Osteocyte (in vitro differentiated cells): ENCODE measurements at regions not wholly inside any gene's neighbourhood (a gene's known extent, or its start where the extent isn't known, plus 50 kb on each side); places are given as distances from the start of the nearest gene placed in this dataset.

Experiments
- DNase-seq: peaks from one replicate; pipeline ENCODE4 v3.0.0; 2021; ENCODE audit warnings: mixed read lengths; ENCODE audit not compliant: unreplicated experiment; ENCODE audit errors: extremely low spot score
- H3K27ac Mint-ChIP-seq: one replicate; pipeline ENCODE4 v1.8.0; 2021; ENCODE audit warnings: mild to moderate bottlenecking, mixed read lengths; ENCODE audit not compliant: unreplicated experiment
- H3K27me3 Mint-ChIP-seq: one replicate; pipeline ENCODE4 v1.8.0; 2021; ENCODE audit warnings: mixed read lengths; ENCODE audit not compliant: unreplicated experiment
- H3K36me3 Mint-ChIP-seq: one replicate; pipeline ENCODE4 v1.8.0; 2021; ENCODE audit warnings: mixed read lengths; ENCODE audit not compliant: unreplicated experiment
- H3K4me1 Mint-ChIP-seq: one replicate; pipeline ENCODE4 v1.8.0; 2021; ENCODE audit warnings: mixed read lengths; ENCODE audit not compliant: unreplicated experiment
- H3K4me3 Mint-ChIP-seq: one replicate; pipeline ENCODE4 v1.8.0; 2021; ENCODE audit warnings: mild to moderate bottlenecking, moderate library complexity, mixed read lengths; ENCODE audit not compliant: unreplicated experiment
- H3K9me3 Mint-ChIP-seq: one replicate; pipeline ENCODE4 v1.8.0; 2021; ENCODE audit warnings: mixed read lengths; ENCODE audit not compliant: unreplicated experiment
- TF ChIP-seq, protein P1 (sequence below): fragments of 200-600 bp; sonication (generic); IDR thresholded peaks from 2 replicates; pipeline ENCODE4 v1.5.0; 2021; ENCODE audit warnings: antibody characterized with exemption, mild to moderate bottlenecking, moderate library complexity

DNA sequence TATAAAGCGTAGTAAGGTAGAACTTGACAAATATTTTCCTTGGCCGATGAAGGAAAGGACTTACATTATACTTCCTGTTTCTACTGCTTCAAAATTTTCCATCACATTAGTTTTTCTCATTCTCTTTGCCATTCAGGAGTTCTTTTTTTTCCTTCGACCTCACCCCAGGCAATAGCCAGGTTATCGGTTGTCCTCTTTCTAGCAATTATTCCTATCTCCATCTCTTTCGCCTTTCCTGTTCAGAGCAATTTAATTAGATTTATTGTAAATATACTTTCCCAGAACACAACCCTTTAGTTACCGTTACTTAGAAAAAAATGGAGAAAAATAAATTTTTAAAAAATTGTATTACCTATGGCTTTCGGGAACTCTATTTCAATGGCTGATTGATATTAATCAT lies 205.2 kb downstream of the KCNJ2 start:
- H3K9me3 Mint-ChIP-seq: no peaks in the 10 kb centered on the region
- no peak for DNase-seq
- no peaks in the 10 kb centered on the region for H3K36me3 Mint-ChIP-seq
- H3K4me1 Mint-ChIP-seq: no peaks in the 10 kb centered on the region
- no peak overlapping the region for H3K27ac Mint-ChIP-seq
- no peak overlapping the region for H3K4me3 Mint-ChIP-seq
- peaks cover 12% of the 10 kb centered on the region for H3K27me3 Mint-ChIP-seq
- TF ChIP-seq, protein P1, sequence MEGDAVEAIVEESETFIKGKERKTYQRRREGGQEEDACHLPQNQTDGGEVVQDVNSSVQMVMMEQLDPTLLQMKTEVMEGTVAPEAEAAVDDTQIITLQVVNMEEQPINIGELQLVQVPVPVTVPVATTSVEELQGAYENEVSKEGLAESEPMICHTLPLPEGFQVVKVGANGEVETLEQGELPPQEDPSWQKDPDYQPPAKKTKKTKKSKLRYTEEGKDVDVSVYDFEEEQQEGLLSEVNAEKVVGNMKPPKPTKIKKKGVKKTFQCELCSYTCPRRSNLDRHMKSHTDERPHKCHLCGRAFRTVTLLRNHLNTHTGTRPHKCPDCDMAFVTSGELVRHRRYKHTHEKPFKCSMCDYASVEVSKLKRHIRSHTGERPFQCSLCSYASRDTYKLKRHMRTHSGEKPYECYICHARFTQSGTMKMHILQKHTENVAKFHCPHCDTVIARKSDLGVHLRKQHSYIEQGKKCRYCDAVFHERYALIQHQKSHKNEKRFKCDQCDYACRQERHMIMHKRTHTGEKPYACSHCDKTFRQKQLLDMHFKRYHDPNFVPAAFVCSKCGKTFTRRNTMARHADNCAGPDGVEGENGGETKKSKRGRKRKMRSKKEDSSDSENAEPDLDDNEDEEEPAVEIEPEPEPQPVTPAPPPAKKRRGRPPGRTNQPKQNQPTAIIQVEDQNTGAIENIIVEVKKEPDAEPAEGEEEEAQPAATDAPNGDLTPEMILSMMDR: no peak

DNA sequence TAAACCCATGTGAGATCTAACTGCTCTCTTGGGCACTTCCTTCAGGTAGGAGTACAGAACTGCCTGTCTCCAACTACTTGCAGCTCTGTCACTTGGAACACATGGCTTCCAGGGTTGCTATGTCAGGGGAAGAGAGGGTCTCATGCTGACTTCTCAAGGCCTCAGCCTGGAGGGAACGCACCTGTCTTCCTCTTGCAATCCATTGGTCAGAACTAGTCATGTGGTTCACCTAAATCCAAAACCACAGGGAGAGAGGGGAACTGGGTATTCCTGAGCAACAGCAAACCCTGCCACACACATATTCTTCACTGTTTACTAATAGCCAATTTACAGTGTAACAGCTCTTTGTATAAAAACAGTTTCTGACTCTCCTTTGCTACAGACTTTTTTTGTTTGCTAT lies 206.1 kb downstream of the KCNJ2 start:
- peaks cover 12% of the 10 kb centered on the region for H3K27me3 Mint-ChIP-seq
- no peak overlapping the region for H3K27ac Mint-ChIP-seq
- H3K4me3 Mint-ChIP-seq: no peak overlapping the region
- no peaks in the 10 kb centered on the region for H3K36me3 Mint-ChIP-seq
- H3K4me1 Mint-ChIP-seq: no peaks in the 10 kb centered on the region
- H3K9me3 Mint-ChIP-seq: no peaks in the 10 kb centered on the region
- TF ChIP-seq, protein P1: no peak
- no peak for DNase-seq

DNA sequence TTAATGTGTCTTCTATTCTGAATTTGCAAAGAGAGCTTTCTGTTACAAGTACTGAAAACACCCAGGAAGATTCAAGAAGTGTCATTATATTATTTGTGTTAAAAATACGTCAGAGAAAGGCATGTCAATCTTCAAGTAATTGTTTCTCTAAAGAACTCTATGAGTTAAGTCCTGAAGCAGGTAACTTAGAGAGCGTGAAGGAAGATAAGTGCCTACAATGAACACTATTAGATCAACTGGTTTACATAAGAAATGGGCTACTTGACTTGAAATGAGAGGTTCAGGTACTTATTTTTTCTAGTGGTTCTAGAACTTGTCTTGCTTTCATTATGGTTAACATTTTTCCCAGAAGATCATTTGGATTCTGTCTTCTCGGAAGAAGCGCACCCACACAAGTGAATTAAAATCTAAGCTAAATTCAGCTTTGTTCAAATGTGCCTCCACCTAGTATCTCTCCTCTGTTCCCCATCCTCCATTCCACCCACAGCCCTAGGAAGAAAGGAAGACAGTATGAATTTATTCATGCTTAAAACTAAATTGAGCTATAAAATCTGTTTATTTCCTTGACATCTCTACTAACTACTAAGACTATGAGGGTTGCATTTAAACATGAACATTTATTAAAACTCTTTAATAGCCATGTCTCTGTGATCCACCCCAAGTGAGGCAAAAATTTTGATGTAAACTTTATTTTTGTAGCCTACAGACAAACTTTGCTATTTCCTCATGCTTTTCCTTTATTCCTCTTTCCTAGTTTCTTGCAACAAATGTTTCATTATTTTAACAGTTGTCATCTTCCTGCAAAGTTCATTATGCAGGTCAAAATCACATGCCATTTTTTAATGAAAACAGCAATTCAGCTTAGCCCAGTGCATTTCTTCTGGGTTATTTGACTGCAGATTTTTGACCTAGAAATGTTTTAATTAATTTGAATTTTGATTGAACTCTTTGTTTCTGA lies 206.8 kb downstream of the KCNJ2 start:
- Mint-ChIP-seq H3K4me3 (no peak overlapping the region), H3K9me3 (no peaks in the 10 kb centered on the region), H3K27me3 (peaks cover 12% of the 10 kb centered on the region), H3K36me3 (no peaks in the 10 kb centered on the region), H3K4me1 (no peaks in the 10 kb centered on the region), H3K27ac (no peak overlapping the region)
- TF ChIP-seq, protein P1: no peak
- DNase-seq: no peak

DNA sequence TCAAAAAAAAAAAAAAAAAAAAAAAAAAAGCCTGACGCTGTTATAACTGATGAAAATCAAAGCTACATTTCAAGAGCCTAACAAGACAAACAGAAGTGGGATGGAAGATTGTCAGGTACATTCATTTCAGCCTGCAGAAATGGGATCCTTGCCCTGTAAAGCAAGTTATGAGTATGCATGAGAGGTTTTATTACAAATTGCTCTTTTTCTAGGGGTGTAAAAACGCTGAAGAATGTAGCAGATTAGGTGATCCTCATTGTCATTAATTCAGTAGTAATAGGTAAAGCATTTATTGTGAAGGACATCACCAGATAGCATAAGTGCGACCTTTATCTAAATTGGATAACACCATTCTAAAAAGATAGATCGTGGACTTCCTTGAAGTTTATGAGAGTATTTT lies 208.3 kb downstream of the KCNJ2 start:
- Mint-ChIP-seq H3K4me3 (no peak overlapping the region), H3K36me3 (no peaks in the 10 kb centered on the region), H3K4me1 (no peaks in the 10 kb centered on the region), H3K27ac (no peak overlapping the region), H3K9me3 (no peaks in the 10 kb centered on the region), H3K27me3 (peaks cover 10% of the 10 kb centered on the region)
- TF ChIP-seq, protein P1: no peak
- no peak for DNase-seq

DNA sequence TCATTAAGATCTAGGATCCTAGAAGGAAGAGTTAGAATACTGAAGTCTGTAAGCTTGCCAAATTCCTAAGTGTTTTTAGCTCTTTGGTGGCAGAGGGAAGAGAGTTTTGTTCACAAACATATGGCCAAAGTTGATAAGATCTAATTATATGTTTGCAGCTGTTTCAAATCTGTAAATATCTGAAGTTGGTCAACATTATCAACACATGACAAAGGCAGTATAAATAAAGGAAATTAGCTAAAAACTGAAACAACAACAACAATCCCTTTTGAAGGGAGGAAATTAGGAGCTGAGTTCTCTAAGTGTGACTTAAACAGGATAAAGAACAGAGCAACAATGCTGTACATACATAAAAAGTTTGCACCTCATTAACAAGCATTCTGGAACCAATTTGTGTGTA lies 208.7 kb downstream of the KCNJ2 start:
- DNase-seq: no peak
- Mint-ChIP-seq H3K36me3 (no peaks in the 10 kb centered on the region), H3K27me3 (peaks cover 11% of the 10 kb centered on the region), H3K27ac (no peak overlapping the region), H3K4me1 (no peaks in the 10 kb centered on the region), H3K4me3 (no peak overlapping the region), H3K9me3 (no peaks in the 10 kb centered on the region)
- TF ChIP-seq, protein P1: no peak
